Middle frontal gyrus (tissue), 1 donor: ENCODE measurements at regions not wholly inside any gene's neighbourhood (a gene's known extent, or its start where the extent isn't known, plus 50 kb on each side); places are given as distances from the start of the nearest gene placed in this dataset.

Source experiments
- DNase-seq: peaks from one replicate; pipeline ENCODE4 v3.0.0-alpha.2; 2015; ENCODE audit warnings: low spot score; ENCODE audit errors: extremely low spot score

DNA sequence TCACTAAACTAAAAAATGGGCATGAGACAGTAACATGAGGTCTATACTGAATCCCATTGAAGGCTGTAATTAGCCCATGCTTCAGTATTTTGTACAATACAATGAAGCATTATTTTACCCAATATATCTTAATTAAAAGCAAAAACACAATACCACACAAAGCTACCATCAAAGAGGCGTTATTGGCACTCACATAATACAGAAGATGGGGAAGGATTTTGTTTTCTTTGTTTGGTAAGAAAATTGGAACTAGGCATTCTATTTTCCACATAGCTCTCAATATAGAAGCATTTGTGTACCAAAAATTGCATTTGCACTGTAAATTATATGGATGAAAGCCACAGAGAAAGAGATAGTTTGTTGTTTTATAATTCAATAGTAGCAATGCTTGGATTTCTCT, 761.0 kb downstream of the EFNA5 start:
- no peak for DNase-seq

GRCh38 chr5:106907979-106908378, 762.8 kb downstream of the EFNA5 start:
- no peak for DNase-seq

GRCh38 chr5:106906199-106906598, 764.5 kb downstream of the EFNA5 start:
- no peak for DNase-seq

DNA sequence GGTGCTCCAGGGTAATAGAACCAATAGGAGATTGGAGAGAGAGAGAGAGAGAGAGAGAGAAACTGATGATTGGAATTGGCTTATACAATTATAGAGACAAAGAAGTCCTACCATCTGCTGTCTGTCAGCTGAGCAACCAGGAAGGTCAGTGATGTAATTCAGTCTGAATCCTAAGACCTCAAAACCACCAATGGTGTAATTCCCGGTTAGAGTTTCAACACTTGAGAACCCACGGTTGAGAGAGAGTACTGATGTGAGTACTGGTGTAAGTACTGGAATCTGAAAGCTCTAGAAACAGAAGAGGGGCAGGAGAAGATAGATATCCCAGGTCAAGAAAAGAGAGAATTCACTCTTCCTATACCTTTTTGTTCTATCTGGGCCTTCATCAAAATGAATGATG, 775.8 kb downstream of the EFNA5 start:
- no peak for DNase-seq

GRCh38 chr5:106882035-106882434, 788.7 kb downstream of the EFNA5 start:
- no peak for DNase-seq

DNA sequence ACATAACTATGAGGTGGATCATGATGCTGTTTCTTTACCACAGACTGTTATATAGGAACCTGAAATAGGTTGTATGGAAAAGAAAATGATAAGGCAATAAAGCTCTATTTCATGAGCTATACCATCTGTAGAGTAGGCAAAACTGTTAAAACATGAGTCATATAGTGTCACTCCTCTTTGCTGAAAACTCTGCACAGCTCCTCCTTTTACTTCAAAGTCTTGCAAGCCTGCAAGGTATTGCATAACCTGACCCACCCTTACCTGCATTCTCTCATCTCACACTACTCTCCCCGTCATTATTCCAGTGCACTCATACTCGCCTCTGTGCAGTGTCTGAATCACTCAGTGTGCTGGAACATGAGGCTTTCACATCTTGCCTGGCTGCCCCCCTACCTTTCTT, 790.1 kb downstream of the EFNA5 start:
- DNase-seq: no peak

GRCh38 chr5:106877881-106878280, 792.9 kb downstream of the EFNA5 start:
- DNase-seq: no peak

DNA sequence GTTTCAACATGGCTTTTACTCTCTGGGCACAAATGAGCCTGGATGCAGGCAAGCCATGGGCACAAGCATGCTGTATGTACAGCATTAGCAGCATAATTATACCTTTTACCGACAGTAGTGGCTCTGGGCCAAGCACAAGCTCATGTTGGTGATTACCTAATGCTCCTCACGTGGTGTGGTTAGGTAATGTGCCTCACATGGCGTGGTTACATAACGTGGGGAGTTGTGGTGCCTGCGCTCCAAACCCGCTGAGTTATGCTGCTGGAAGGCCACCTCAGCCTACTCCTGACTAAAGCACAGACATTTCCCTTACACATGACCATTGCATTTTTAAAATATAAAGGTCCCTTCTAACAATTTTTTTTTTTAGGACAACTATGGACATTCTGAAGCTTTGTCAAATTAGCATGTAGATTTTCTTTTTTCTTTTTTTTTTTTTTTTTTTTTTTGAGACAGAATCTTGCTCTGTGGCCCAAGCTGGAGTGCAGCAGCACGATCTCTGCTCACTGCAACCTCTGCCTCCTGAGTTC, 794.0 kb downstream of the EFNA5 start:
- no peak for DNase-seq

DNA sequence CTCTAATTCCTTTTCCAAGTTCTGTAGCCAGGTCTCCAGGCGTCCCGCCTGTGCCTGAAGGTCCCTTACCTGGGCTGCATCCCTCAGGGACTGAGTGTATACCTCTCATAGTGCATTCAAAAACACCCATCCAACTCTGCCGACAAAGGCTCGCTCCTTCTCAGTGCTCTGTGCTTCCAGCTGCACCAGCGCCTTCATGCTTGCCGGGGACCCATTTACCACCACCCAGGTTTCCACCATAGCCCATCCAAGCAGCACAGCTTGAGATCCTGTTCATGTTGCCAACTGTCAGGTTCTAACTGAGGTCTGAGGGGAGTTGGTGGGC, 794.5 kb downstream of the EFNA5 start:
- no peak for DNase-seq

GRCh38 chr5:106875591-106876297, 795.0 kb downstream of the EFNA5 start:
- no peak for DNase-seq

- DNase-seq: no peak
These were observed 795.8 kb downstream of the EFNA5 start for GRCh38 chr5:106874974-106875373.

DNA sequence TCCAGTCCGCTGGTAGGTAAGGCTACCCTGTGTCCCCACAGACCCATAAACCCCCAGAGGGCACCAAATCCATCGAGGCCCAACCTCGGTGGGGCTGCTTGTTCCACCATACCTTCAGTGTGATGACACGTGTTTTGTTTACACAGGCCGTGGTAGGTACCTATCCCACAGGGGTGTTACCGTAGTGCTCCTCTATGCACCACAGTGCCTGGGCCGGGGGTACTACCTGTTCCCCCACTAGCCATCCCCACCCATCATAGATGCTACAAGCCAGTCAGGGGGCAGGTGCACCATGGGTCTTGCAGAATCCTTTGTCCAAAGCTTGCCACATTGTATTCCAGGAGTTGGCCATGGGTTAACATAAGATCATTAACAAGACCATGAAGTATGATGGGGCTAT, 796.2 kb downstream of the EFNA5 start:
- DNase-seq: no peak

DNA sequence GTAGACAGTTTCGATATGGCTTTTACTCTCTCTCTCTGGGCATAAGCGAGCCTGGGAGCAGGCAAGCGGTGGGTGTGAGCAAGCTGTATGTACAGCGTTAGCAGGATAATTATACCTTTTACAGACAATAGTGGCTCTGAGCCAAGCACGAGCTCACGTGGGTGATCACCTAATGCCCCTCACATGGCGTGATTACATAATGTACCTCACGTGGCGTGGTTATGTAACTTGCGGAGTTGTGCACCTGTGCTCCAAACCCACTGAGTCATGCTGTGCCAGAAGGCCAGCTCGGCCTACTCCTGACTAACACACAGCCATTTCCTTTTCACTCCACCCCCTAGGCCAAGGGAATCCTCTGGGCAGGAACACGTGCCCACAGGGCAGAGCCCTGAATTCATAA, 797.2 kb downstream of the EFNA5 start:
- DNase-seq: no peak

- no peak for DNase-seq
These were observed 805.5 kb downstream of the EFNA5 start for GRCh38 chr5:106865279-106865678.

DNA sequence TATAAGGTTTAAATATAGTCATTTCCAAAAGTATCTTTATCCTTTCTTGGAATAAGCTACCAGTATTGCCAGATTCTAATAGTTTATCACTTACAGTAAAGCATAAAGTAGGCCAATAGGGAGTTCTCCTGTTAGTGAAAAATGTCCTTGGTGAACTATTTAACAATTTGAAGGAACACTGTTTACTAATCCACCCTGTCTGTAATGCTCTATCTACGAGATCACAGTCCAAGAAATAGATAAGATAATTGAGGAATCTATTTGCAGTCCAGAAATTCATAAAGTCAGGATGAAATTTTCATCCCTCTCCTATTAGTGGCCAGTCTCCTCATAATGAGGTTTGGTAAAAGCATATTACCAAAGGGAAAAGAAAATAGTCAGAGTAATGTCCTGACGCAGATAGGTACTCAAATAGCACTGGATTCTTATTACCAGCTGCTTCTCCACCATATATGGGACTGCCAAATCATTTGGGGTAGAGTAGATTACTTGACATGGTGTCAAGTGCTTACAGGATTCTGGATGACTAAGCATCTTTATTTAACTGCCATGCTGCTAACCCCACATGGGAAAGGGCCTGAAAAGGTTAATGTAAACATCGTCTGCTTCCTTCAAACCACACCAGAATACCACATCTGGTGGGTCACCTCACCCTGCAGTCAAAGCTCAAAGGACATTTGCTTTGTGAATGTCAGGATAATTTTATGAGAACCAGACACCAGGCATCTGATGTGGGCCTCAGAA, 808.1 kb downstream of the EFNA5 start:
- DNase-seq: no peak

GRCh38 chr5:106860398-106861044, 810.2 kb downstream of the EFNA5 start:
- no peak for DNase-seq

GRCh38 chr5:106858616-106859015, 812.1 kb downstream of the EFNA5 start:
- no peak for DNase-seq

DNA sequence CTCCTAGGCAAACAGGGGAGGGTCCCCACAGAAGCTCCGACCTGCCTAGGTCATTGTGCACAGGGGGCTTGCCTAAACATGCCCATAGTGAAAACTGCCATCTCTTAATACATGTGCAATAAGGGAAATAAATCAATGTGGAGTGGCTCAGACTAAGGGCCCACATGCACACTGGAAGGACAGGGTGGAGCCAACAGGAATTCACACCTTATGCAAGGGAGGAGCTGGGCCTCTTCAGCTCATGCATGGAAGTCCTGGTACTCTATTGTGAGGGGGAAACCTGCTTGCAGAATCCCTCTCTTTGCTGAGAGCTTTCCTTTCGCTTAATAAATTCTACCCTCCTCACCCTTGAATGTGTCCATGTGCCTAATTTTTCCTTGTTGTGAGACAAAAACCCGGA, 815.8 kb downstream of the EFNA5 start:
- DNase-seq: no peak

DNA sequence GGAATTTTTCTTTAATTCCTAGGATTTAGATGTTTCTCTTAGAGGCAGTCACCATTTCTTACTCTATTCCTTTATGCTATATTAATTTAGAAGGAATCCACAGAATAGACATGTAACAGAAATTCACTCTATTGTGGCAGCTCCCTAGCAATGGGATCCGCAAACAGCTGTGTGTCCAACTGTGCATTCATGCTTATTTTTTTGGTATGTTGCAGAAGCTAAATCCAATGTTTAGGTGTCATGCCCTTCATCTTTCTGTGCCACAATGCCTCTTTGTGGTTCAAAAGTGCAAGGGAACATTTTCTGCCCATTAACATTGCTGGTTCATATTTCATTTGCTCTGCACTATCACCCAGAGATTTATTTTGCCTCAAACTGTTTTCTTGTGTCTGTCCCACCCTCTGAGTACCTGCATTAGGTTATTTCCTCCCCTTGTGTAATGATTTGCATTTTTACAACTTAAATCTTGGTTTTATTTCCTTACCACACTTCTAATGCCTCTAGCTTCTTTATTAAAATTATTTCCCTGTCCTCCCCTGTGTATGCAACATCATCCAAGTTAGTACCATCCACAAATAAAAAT, 816.5 kb downstream of the EFNA5 start:
- DNase-seq: no peak

- DNase-seq: no peak
These were observed 817.5 kb downstream of the EFNA5 start for GRCh38 chr5:106853266-106853665.

- no peak for DNase-seq
These were observed 821.5 kb downstream of the EFNA5 start for GRCh38 chr5:106849266-106849665.

- DNase-seq: no peak
These were observed 826.8 kb downstream of the EFNA5 start for GRCh38 chr5:106843812-106844416.
